ENCODE measurements at regions not wholly inside any gene's neighbourhood (a gene's known extent, or its start where the extent isn't known, plus 50 kb on each side); places are given as distances from the start of the nearest gene placed in this dataset.

DNA sequence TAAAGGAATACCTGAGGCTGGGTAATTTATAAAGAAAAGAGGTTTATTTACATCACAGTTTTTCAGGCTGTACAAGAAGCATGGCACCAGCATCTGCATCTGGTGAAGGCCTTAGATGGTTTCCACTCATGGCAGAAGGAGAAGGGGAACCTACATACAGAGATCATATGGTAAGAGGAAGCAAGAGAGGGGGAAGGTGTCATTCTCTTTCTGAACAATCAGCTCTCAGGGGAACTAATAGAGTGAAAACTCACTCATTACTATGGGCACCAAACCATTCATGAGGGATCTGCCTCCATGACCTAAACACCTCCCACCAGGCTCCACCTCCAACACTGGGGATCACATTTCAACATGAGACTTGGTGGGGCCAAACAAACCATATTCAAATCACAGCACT lies 61.7 kb upstream of the PPP1R2C start:
- Histone ChIP-seq H3K4me1 (ENCODE audit: control insufficient read depth, extremely low read depth, insufficient read depth, low read length) (no peaks in the 10 kb centered on the region), H4K20me1 (ENCODE audit: control insufficient read depth, extremely low read depth, insufficient read depth, low read length) (no peaks in the 10 kb centered on the region), H3K27me3 (ENCODE audit: control insufficient read depth, extremely low read depth, insufficient read depth, low read length) (no peaks in the 10 kb centered on the region), H3K9ac (ENCODE audit: control insufficient read depth, extremely low read depth, insufficient read depth, low read length) (no peak overlapping the region), H3K36me3 (ENCODE audit: control insufficient read depth in 2 of 2, extremely low read depth in 1 of 2, insufficient read depth in 2 of 2, low read length in 2 of 2) (no peaks in the 10 kb centered on the region), H3K9me3 (ENCODE audit: control insufficient read depth, low read depth, low read length) (no peaks in the 10 kb centered on the region), H3K4me3 (ENCODE audit: control insufficient read depth in 2 of 3, extremely low read depth in 1 of 3, insufficient read depth in 2 of 3, low read depth in 1 of 3, low read length in 3 of 3) (no peak overlapping the region), H3K27ac (ENCODE audit: control insufficient read depth, insufficient read depth, low read length) (no peak overlapping the region), H2AFZ (ENCODE audit: control insufficient read depth, low read length) (no peak overlapping the region), H3K9me1 (ENCODE audit: control insufficient read depth, extremely low read depth, insufficient read depth, low read length) (no peaks in the 10 kb centered on the region), H3K4me2 (ENCODE audit: control insufficient read depth, extremely low read depth, insufficient read depth, low read depth, low read length) (no peak overlapping the region), H3K79me2 (ENCODE audit: control insufficient read depth, insufficient read depth, low read length) (no peaks in the 10 kb centered on the region)
- dilution Hi-C loops (cut with MboI; ENCODE audit: extremely low pct_ligation_motif_present, low sequenced_read_pairs), result no loop called here
- no peak for TF ChIP-seq EZH2 (IDR thresholded peaks at IDR 0.05; ENCODE audit: low read length)
- TF ChIP-seq, protein P1, sequence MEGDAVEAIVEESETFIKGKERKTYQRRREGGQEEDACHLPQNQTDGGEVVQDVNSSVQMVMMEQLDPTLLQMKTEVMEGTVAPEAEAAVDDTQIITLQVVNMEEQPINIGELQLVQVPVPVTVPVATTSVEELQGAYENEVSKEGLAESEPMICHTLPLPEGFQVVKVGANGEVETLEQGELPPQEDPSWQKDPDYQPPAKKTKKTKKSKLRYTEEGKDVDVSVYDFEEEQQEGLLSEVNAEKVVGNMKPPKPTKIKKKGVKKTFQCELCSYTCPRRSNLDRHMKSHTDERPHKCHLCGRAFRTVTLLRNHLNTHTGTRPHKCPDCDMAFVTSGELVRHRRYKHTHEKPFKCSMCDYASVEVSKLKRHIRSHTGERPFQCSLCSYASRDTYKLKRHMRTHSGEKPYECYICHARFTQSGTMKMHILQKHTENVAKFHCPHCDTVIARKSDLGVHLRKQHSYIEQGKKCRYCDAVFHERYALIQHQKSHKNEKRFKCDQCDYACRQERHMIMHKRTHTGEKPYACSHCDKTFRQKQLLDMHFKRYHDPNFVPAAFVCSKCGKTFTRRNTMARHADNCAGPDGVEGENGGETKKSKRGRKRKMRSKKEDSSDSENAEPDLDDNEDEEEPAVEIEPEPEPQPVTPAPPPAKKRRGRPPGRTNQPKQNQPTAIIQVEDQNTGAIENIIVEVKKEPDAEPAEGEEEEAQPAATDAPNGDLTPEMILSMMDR (optimal IDR thresholded peaks at IDR 0.05 in 1 of 3, IDR thresholded peaks at IDR 0.05 in 1 of 3, conservative IDR thresholded peaks at IDR 0.05 in 1 of 3; ENCODE audit: extremely low read depth in 1 of 3, insufficient read depth in 2 of 3, low read length in 3 of 3), result no peak
- peak; percentile 63 for FAIRE-seq
- no peak for DNase-seq (ENCODE audit: low read depth, low spot score)

DNA sequence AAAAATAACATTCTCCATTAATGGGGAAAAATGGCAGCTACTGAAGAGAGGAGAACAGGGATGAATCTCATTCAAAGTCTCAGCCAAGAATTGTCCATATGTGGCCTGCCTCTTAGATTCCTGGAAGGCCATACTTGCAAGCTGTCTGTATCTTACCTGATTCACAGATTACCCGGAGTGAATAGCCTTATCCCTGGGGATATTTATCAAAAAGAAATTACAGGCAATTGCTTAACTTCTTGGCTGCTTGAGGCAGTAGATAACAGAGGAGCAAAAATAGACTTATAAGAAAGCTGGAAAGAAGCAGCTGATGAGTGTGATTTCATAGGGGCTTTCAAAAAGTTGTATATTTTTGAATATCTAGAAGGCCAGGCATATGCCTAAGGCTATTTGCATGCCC lies 68.8 kb upstream of the PPP1R2C start:
- Histone ChIP-seq H2AFZ (ENCODE audit: control insufficient read depth, low read length) (no peak overlapping the region), H3K36me3 (ENCODE audit: control insufficient read depth in 2 of 2, extremely low read depth in 1 of 2, insufficient read depth in 2 of 2, low read length in 2 of 2) (no peaks in the 10 kb centered on the region), H3K9ac (ENCODE audit: control insufficient read depth, extremely low read depth, insufficient read depth, low read length) (no peak overlapping the region), H3K27ac (ENCODE audit: control insufficient read depth, insufficient read depth, low read length) (no peak overlapping the region), H3K9me3 (ENCODE audit: control insufficient read depth, low read depth, low read length) (no peaks in the 10 kb centered on the region), H3K4me2 (ENCODE audit: control insufficient read depth, extremely low read depth, insufficient read depth, low read depth, low read length) (no peak overlapping the region), H3K27me3 (ENCODE audit: control insufficient read depth, extremely low read depth, insufficient read depth, low read length) (no peaks in the 10 kb centered on the region), H3K4me1 (ENCODE audit: control insufficient read depth, extremely low read depth, insufficient read depth, low read length) (no peaks in the 10 kb centered on the region), H4K20me1 (ENCODE audit: control insufficient read depth, extremely low read depth, insufficient read depth, low read length) (no peaks in the 10 kb centered on the region), H3K79me2 (ENCODE audit: control insufficient read depth, insufficient read depth, low read length) (no peaks in the 10 kb centered on the region), H3K4me3 (ENCODE audit: control insufficient read depth in 2 of 3, extremely low read depth in 1 of 3, insufficient read depth in 2 of 3, low read depth in 1 of 3, low read length in 3 of 3) (no peak overlapping the region), H3K9me1 (ENCODE audit: control insufficient read depth, extremely low read depth, insufficient read depth, low read length) (no peaks in the 10 kb centered on the region)
- no peak for TF ChIP-seq EZH2 (IDR thresholded peaks at IDR 0.05; ENCODE audit: low read length)
- TF ChIP-seq, protein P1 (optimal IDR thresholded peaks at IDR 0.05 in 1 of 3, IDR thresholded peaks at IDR 0.05 in 1 of 3, conservative IDR thresholded peaks at IDR 0.05 in 1 of 3; ENCODE audit: extremely low read depth in 1 of 3, insufficient read depth in 2 of 3, low read length in 3 of 3), result no peak
- DNase-seq (ENCODE audit: low read depth, low spot score) (no peak), FAIRE-seq (no peak)
- dilution Hi-C loops (cut with MboI; ENCODE audit: extremely low pct_ligation_motif_present, low sequenced_read_pairs), result no loop called here
